Activated naive CD4-positive, alpha-beta T cell treated with anti-CD3 and anti-CD28 coated beads for 36 hours (primary cell): ENCODE measurements at regions not wholly inside any gene's neighbourhood (a gene's known extent, or its start where the extent isn't known, plus 50 kb on each side); places are given as distances from the start of the nearest gene placed in this dataset.

Source experiments
- CTCF ChIA-PET: fragments of 350-600 bp; sonication (Branson Sonifier 250); formaldehyde crosslinking; loops from one replicate; lab custom pipeline; 2021; ENCODE audit warnings: antibody characterized with exemption; lab: Charles Lee
- DNase-seq: peaks from one replicate; pipeline ENCODE4 v3.0.0-alpha.2; 2020
- H3K27ac Mint-ChIP-seq: one replicate; pipeline ENCODE4 v1.8.0; 2021; ENCODE audit warnings: mild to moderate bottlenecking, mixed read lengths
- H3K27me3 Mint-ChIP-seq: one replicate; pipeline ENCODE4 v1.8.0; 2021; ENCODE audit warnings: low read depth, mixed read lengths
- H3K36me3 Mint-ChIP-seq: one replicate; pipeline ENCODE4 v1.8.0; 2021; ENCODE audit warnings: low read depth, mixed read lengths
- H3K4me1 Mint-ChIP-seq: one replicate; pipeline ENCODE4 v1.8.0; 2021; ENCODE audit warnings: low read depth, mixed read lengths
- H3K4me3 Mint-ChIP-seq: one replicate; pipeline ENCODE4 v1.8.0; 2021; ENCODE audit warnings: mild to moderate bottlenecking, moderate library complexity, mixed read lengths
- H3K9me3 Mint-ChIP-seq: one replicate; pipeline ENCODE4 v1.8.0; 2021; ENCODE audit warnings: mixed read lengths
- intact Hi-C: fragments of 100-400 bp; cut with micrococcal nuclease; formaldehyde crosslinking; loops from one replicate; pipeline ENCODE4 v1.15.1; 2023

- Mint-ChIP-seq H3K4me1 (no peaks in the 10 kb centered on the region), H3K27me3 (no peaks in the 10 kb centered on the region), H3K27ac (no peak overlapping the region), H3K36me3 (no peaks in the 10 kb centered on the region), H3K4me3 (no peak overlapping the region), H3K9me3 (no peaks in the 10 kb centered on the region)
- intact Hi-C loops, result no loop called here
- CTCF ChIA-PET, result no interaction called here
- DNase-seq, result no peak
Observed at GRCh38 chr11:133718238-133718637, 127.1 kb downstream of the SPATA19 start.

GRCh38 chr11:133716602-133717001, 128.7 kb downstream of the SPATA19 start:
- DNase-seq, result no peak
- Mint-ChIP-seq H3K4me1 (no peaks in the 10 kb centered on the region), H3K9me3 (no peaks in the 10 kb centered on the region), H3K27me3 (no peaks in the 10 kb centered on the region), H3K36me3 (no peaks in the 10 kb centered on the region), H3K27ac (no peak overlapping the region), H3K4me3 (no peak overlapping the region)
- intact Hi-C loops, result no loop called here
- CTCF ChIA-PET, result no interaction called here

DNA sequence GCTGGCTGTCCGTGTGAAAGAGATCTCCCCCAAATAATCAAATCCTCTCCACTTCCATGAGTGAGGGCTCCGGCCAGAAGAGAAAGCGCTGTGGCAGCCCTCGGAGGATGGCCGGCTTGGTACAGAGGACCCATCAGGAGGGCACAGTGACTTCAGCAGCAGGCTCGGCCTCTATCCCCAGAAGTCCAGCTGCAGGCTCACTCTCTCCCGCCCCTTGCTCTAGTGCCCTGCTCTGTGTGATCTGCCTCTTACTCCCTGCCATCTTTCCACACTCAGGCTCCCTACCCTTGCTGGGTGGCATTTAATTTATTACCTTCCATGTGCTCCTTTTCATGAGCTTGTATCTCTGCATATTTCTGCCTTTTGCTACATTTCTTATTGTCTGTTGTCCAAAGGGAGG, 129.7 kb downstream of the SPATA19 start:
- Mint-ChIP-seq H3K36me3 (no peaks in the 10 kb centered on the region), H3K27me3 (no peaks in the 10 kb centered on the region), H3K9me3 (no peaks in the 10 kb centered on the region), H3K4me1 (no peaks in the 10 kb centered on the region), H3K4me3 (no peak overlapping the region), H3K27ac (no peak overlapping the region)
- intact Hi-C loops, result no loop called here
- DNase-seq, result no peak
- CTCF ChIA-PET, result no interaction called here

DNA sequence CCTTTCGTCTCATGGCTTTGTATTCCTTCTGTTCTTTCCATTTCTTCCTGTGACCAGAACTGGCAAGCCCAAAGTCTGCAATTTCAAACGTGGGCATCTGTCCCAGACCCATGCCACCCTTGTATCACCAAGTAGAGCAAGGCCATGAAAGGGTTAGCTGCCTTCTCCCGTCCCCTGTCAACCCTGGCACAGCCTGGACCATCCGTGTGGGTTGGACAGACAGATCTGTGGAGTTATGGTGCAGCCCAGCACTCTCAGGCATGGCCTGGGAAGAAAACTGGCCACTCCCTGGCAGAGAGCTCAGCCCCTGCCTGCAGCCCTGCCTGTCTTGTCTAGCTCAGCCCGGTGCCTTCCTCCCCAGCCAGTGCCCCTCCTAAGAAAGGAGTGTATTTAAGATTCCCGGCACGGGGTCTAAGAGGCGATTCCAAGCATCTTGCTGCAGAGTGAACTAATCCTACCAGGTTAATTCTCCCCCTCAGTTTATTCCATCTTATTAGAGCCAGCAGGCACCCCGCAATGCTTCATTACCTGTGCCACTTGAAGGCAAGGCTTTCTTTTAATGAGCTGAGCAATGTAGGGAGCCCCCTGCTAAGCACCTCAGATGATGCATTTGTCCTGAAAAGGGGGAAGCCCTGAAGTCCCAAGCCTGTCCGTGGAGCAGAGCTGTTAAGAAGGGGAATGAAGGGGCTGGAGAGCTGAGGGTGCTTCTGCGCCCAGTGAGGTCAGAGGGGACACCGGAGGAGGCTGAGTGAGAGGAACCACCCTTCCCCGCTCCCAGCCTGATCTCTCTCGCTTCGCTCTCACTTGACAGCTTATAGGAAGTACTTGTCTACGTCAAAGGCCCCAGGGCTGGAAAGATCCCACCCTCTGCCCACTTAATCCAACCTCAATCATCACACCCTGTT, 130.6 kb downstream of the SPATA19 start:
- H3K27me3 Mint-ChIP-seq, result no peaks in the 10 kb centered on the region
- CTCF ChIA-PET, result interaction anchor here (0.6 kb wide), 1 partner anchor 239 kb away, joined by 3 read pairs; no protein-coding TSS in a partner anchor
- H3K4me1 Mint-ChIP-seq, result no peaks in the 10 kb centered on the region
- H3K9me3 Mint-ChIP-seq, result no peaks in the 10 kb centered on the region
- no peak overlapping the region for H3K27ac Mint-ChIP-seq
- DNase-seq, result no peak
- intact Hi-C loops, result no loop called here
- no peaks in the 10 kb centered on the region for H3K36me3 Mint-ChIP-seq
- H3K4me3 Mint-ChIP-seq, result no peak overlapping the region

GRCh38 chr11:133713844-133714243, 131.5 kb downstream of the SPATA19 start:
- Mint-ChIP-seq H3K27ac (no peak overlapping the region), H3K4me3 (no peak overlapping the region), H3K9me3 (no peaks in the 10 kb centered on the region), H3K27me3 (no peaks in the 10 kb centered on the region), H3K4me1 (no peaks in the 10 kb centered on the region), H3K36me3 (no peaks in the 10 kb centered on the region)
- CTCF ChIA-PET, result interaction anchor here (0.6 kb wide), 1 partner anchor 238 kb away, joined by 3 read pairs; no protein-coding TSS in a partner anchor
- intact Hi-C loops, result no loop called here
- no peak for DNase-seq

DNA sequence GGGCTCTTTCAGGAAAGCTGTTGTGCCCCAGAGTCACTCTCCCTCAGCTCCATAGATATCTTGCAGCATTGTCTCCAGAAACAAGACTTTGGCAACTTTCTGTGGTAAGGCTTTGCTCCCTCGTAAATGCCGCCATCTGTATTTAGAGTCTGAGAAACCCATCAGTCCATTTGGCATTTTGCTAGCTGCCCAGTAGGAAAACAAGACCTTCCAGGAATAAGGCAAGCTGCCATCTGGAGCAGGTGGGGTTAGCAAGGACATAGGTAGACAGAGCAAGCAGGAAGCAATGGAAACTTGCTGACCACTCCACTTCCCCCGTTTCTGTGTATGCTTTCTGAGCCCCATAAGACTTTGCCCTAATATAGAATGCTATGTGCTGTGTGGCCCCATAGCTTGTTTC, 131.9 kb downstream of the SPATA19 start:
- Mint-ChIP-seq H3K27me3 (no peaks in the 10 kb centered on the region), H3K4me3 (no peak overlapping the region), H3K36me3 (no peaks in the 10 kb centered on the region), H3K4me1 (no peaks in the 10 kb centered on the region), H3K9me3 (no peaks in the 10 kb centered on the region), H3K27ac (no peak overlapping the region)
- no peak for DNase-seq
- intact Hi-C loops, result no loop called here
- CTCF ChIA-PET, result no interaction called here

- H3K36me3 Mint-ChIP-seq, result no peaks in the 10 kb centered on the region
- H3K4me3 Mint-ChIP-seq, result no peak overlapping the region
- H3K27me3 Mint-ChIP-seq, result no peaks in the 10 kb centered on the region
- intact Hi-C loops, result no loop called here
- H3K9me3 Mint-ChIP-seq, result no peaks in the 10 kb centered on the region
- H3K27ac Mint-ChIP-seq, result no peak overlapping the region
- CTCF ChIA-PET, result interaction anchor here (0.9 kb wide), 1 partner anchor 38 kb away, joined by 3 read pairs; no protein-coding TSS in a partner anchor
- no peaks in the 10 kb centered on the region for H3K4me1 Mint-ChIP-seq
- DNase-seq, result no peak
Observed at GRCh38 chr11:133712051-133712560, 133.2 kb downstream of the SPATA19 start.

- Mint-ChIP-seq H3K27ac (no peak overlapping the region), H3K4me1 (no peaks in the 10 kb centered on the region), H3K36me3 (no peaks in the 10 kb centered on the region), H3K4me3 (no peak overlapping the region), H3K27me3 (no peaks in the 10 kb centered on the region), H3K9me3 (no peaks in the 10 kb centered on the region)
- intact Hi-C loops, result no loop called here
- CTCF ChIA-PET, result no interaction called here
- DNase-seq, result no peak
Observed at GRCh38 chr11:133711545-133711944, 133.8 kb downstream of the SPATA19 start.

DNA sequence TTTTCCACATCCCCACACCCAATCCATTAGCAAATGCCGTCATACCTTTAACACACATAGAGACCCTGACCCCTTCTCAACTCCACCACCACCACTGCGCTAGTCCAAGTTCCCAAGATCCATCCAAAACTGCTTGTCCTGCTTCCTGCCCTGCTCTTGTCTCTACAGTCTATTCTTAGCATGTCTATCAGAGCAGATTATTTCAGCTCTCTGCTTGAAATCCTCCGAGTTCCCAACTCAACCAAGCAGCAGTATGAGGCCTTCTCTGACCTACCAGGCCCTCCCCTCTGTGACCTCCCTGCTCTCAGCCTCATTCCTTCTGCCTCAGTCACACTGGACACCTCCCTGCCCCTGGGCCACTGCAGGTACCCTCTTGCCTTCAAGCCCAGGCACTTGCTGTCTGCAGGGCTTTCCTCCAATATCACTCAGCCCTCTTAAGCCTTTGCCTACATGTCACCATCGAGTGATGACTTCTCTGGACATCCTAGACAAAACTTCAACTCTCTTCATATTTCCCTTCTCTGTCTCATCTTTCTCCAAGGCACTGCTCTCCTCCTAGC, 134.6 kb downstream of the SPATA19 start:
- no peaks in the 10 kb centered on the region for H3K4me1 Mint-ChIP-seq
- H3K27me3 Mint-ChIP-seq, result no peaks in the 10 kb centered on the region
- no peak overlapping the region for H3K27ac Mint-ChIP-seq
- no peaks in the 10 kb centered on the region for H3K36me3 Mint-ChIP-seq
- CTCF ChIA-PET, result no interaction called here
- intact Hi-C loops, result no loop called here
- H3K9me3 Mint-ChIP-seq, result no peaks in the 10 kb centered on the region
- H3K4me3 Mint-ChIP-seq, result no peak overlapping the region
- DNase-seq, result no peak

DNA sequence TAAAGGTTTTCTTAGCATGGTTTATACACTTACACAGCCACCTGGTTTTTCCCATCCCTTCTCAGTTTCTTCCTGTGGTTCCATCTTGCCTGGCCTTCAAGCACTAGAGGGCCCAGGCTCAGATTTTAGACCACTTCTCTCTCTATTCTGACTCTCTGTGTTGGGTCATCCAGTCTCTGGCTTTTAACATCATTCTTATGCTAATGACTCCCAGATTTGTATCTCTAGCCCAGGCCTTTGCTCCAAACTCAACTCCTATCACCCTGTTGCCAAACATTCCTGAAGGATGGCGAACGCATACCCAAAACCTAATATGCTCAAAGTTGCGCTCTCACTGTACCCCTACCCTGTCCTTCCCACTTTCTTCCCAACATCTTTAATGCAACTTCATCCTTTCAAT, 135.1 kb downstream of the SPATA19 start:
- intact Hi-C loops, result no loop called here
- H3K27me3 Mint-ChIP-seq, result no peaks in the 10 kb centered on the region
- H3K36me3 Mint-ChIP-seq, result no peaks in the 10 kb centered on the region
- H3K9me3 Mint-ChIP-seq, result no peaks in the 10 kb centered on the region
- H3K27ac Mint-ChIP-seq, result no peak overlapping the region
- CTCF ChIA-PET, result no interaction called here
- H3K4me1 Mint-ChIP-seq, result no peaks in the 10 kb centered on the region
- DNase-seq, result no peak
- no peak overlapping the region for H3K4me3 Mint-ChIP-seq

GRCh38 chr11:133708547-133709051, 136.7 kb downstream of the SPATA19 start:
- CTCF ChIA-PET, result no interaction called here
- Mint-ChIP-seq H3K36me3 (no peaks in the 10 kb centered on the region), H3K27ac (no peak overlapping the region), H3K27me3 (peaks cover 5% of the 10 kb centered on the region), H3K9me3 (no peaks in the 10 kb centered on the region), H3K4me3 (no peak overlapping the region), H3K4me1 (no peaks in the 10 kb centered on the region)
- intact Hi-C loops, result no loop called here
- DNase-seq, result no peak

- no peak overlapping the region for H3K27ac Mint-ChIP-seq
- no peak overlapping the region for H3K4me3 Mint-ChIP-seq
- intact Hi-C loops, result no loop called here
- peaks cover 5% of the 10 kb centered on the region for H3K27me3 Mint-ChIP-seq
- DNase-seq, result no peak
- CTCF ChIA-PET, result no interaction called here
- no peaks in the 10 kb centered on the region for H3K4me1 Mint-ChIP-seq
- H3K36me3 Mint-ChIP-seq, result no peaks in the 10 kb centered on the region
- H3K9me3 Mint-ChIP-seq, result no peaks in the 10 kb centered on the region
Observed at GRCh38 chr11:133706925-133707794, 138.2 kb downstream of the SPATA19 start.
